Spleen (tissue), 11 donors: ENCODE measurements at regions not wholly inside any gene's neighbourhood (a gene's known extent, or its start where the extent isn't known, plus 50 kb on each side); places are given as distances from the start of the nearest gene placed in this dataset.

Source experiments
- DNase-seq: peaks from one replicate; pipeline ENCODE4 v3.0.0-alpha.2; 2020
- H3K27ac ChIP-seq, 8 donors: fragments of 200-600 bp; sonication (generic) in 7 of 8; 1 replicate in 4 of 8; 2 replicates in 4 of 8; pipeline versions ENCODE4 v1.5.0 to v1.8.0; 2016 to 2021; ENCODE audit warnings: inconsistent platforms in 4 of 8, mild to moderate bottlenecking in 4 of 8, moderate library complexity in 1 of 8
- H3K27me3 ChIP-seq, 7 donors: fragments of 200-600 bp; sonication (generic) in 6 of 7; replicated peaks in 1 of 7; 1 replicate in 4 of 7; 2 replicates in 3 of 7; pipeline versions ENCODE4 v1.5.0 to v1.8.0; 2016 to 2021; ENCODE audit warnings: inconsistent platforms in 3 of 7, mild to moderate bottlenecking in 1 of 7
- H3K36me3 ChIP-seq, 6 donors: fragments of 200-600 bp; sonication (generic) in 5 of 6; 1 replicate in 4 of 6; 2 replicates in 2 of 6; pipeline versions ENCODE4 v1.5.0 to v1.8.0; 2016 to 2021; ENCODE audit warnings: inconsistent platforms in 2 of 6
- H3K4me1 ChIP-seq, 6 donors: fragments of 200-600 bp; sonication (generic) in 5 of 6; 1 replicate in 3 of 6; 2 replicates in 3 of 6; pipeline versions ENCODE4 v1.5.0 to v1.8.0; 2016 to 2021; ENCODE audit warnings: inconsistent platforms in 3 of 6
- H3K4me3 ChIP-seq, 8 donors: fragments of 200-600 bp; sonication (generic) in 7 of 8; 1 replicate in 4 of 8; 2 replicates in 4 of 8; pipeline versions ENCODE4 v1.5.0 to v1.8.0; 2016 to 2021; ENCODE audit warnings: inconsistent platforms in 4 of 8, mild to moderate bottlenecking in 4 of 8, moderate library complexity in 2 of 8
- H3K9me3 ChIP-seq, 8 donors: fragments of 200-600 bp; sonication (generic) in 7 of 8; 1 replicate in 4 of 8; 2 replicates in 4 of 8; pipeline versions ENCODE4 v1.5.0 to v1.8.0; 2016 to 2021; ENCODE audit warnings: inconsistent platforms in 4 of 8
- CTCF ChIP-seq, 11 experiments: fragments of 200-600 bp in 7 of 11; fragments of 450-650 bp in 4 of 11; sonication (generic) in 4 of 11; IDR thresholded peaks in 8 of 11; conservative IDR thresholded peaks in 3 of 11; 1 replicate in 7 of 11; 2 replicates in 4 of 11; pipeline versions ENCODE4 v1.4.0 to v1.8.0; 2016 to 2021; ENCODE audit warnings: antibody characterized with exemption in 11 of 11, inconsistent platforms in 4 of 11, mild to moderate bottlenecking in 1 of 11
- POLR2A ChIP-seq, 3 donors: fragments of 450-650 bp; IDR thresholded peaks; one replicate each; pipeline ENCODE4 v1.5.1; 2017; ENCODE audit warnings: antibody characterized with exemption in 3 of 3, mild to moderate bottlenecking in 1 of 3
- POLR2AphosphoS5 ChIP-seq, 3 donors: sonication (generic); formaldehyde crosslinking; IDR thresholded peaks; one replicate each; pipeline ENCODE4 v1.5.1; 2017; ENCODE audit warnings: antibody characterized with exemption in 3 of 3
- WGBS, 5 donors: extraction: QIAGEN DNeasy Blood & Tissue Kit in 3 of 5; methylation state at CpG; one replicate each; pipeline versions ENCODE4 v1.1.5 to v1.1.7; 2013 to 2018; 5-methylcytosine and 5-hydroxymethylcytosine counted together
- intact Hi-C: fragments of 100-400 bp; cut with DNase I; formaldehyde crosslinking; loops from one replicate; pipeline ENCODE4 v1.15.0; 2023; ENCODE audit warnings: low total_unique reads
- donor health status: healthy with polysubstance abuse.
- donor health status: DM: no; HTN: no; CAD: no; lungs with moderate emphysema.
- donor health status: DM: no; HTN: no; CAD: no.
- donor health status: Bipolar disorder and iron deficiency.
- donor health status: healthy.
- donor health status: DM: no; HTN: no; CAD: no.
- donor health status: DM: yes; HTN: yes; CAD: no.

GRCh38 chr4:3713817-3714641 lies 52.2 kb upstream of the ADRA2C start:
- no peak overlapping the region for H3K27ac ChIP-seq
- 83 to 92% (median 86%) methylated on average over 12 to 13 of the region's 13 CpGs for WGBS, 5 donors
- peaks cover 0 to 9% (median 7%) of the 10 kb centered on the region in 8 donors for H3K9me3 ChIP-seq
- peaks cover 0 to 7% (median 0%) of the 10 kb centered on the region in 6 donors for H3K4me1 ChIP-seq
- intact Hi-C loops: no loop called here
- DNase-seq: peak; percentile 51
- no peak overlapping the region for H3K4me3 ChIP-seq
- TF ChIP-seq POLR2AphosphoS5 (IDR thresholded peaks at IDR 0.05): no peak
- TF ChIP-seq CTCF (IDR thresholded peaks at IDR 0.05 in 8 of 11, conservative IDR thresholded peaks at IDR 0.05 in 3 of 11): no peak
- TF ChIP-seq POLR2A (IDR thresholded peaks at IDR 0.05): no peak
- H3K27me3 ChIP-seq: peaks cover 0 to 50% (median 0%) of the 10 kb centered on the region in 7 donors
- no peaks in the 10 kb centered on the region for H3K36me3 ChIP-seq

GRCh38 chr4:3713346-3713745 lies 52.8 kb upstream of the ADRA2C start:
- 79 to 88% (median 81%) methylated on average over 6 to 7 of the region's 7 CpGs for WGBS, 5 donors
- Histone ChIP-seq H3K4me3 (no peak overlapping the region), H3K9me3 (peaks cover 0 to 5% (median 2%) of the 10 kb centered on the region in 8 donors), H3K27me3 (peaks cover 0 to 45% (median 0%) of the 10 kb centered on the region in 7 donors), H3K4me1 (peaks cover 0 to 7% (median 0%) of the 10 kb centered on the region in 6 donors), H3K36me3 (no peaks in the 10 kb centered on the region), H3K27ac (no peak overlapping the region)
- DNase-seq: peak; percentile 49
- intact Hi-C loops: no loop called here
- TF ChIP-seq CTCF (IDR thresholded peaks at IDR 0.05 in 8 of 11, conservative IDR thresholded peaks at IDR 0.05 in 3 of 11) (no peak), POLR2AphosphoS5 (IDR thresholded peaks at IDR 0.05) (no peak), POLR2A (IDR thresholded peaks at IDR 0.05) (no peak)

DNA sequence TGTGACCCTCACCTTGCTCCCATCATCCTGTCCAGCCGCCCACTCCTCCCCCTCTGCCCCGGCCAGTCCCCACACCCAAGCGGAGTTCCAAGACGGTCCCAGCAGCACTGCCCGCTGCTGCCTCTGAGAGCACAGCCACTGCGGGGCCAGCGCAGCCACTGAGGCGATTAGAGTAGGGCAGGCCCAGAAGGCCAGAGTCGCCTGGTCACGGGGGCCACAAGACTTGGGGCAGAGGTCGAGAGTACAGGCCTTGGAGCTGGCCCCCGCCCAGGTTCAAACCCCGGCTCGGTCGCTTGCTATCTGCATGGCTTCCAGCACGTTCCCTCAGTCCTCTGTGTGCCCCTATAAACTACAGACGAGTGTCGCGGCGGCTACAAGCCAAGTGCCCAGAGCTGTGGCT lies 53.2 kb upstream of the ADRA2C start:
- Histone ChIP-seq H3K27ac (no peak overlapping the region), H3K9me3 (peaks cover 0 to under 1% (median 0%) of the 10 kb centered on the region in 8 donors), H3K4me1 (peaks cover 0 to 11% (median 0%) of the 10 kb centered on the region in 6 donors), H3K36me3 (no peaks in the 10 kb centered on the region), H3K4me3 (no peak overlapping the region), H3K27me3 (peaks cover 0 to 45% (median 0%) of the 10 kb centered on the region in 7 donors)
- 77 to 93% (median 84%) methylated on average over 10 to 20 of the region's 20 CpGs for whole genome bisulfite sequencing, 5 donors
- TF ChIP-seq POLR2AphosphoS5 (IDR thresholded peaks at IDR 0.05) (no peak), CTCF (IDR thresholded peaks at IDR 0.05 in 8 of 11, conservative IDR thresholded peaks at IDR 0.05 in 3 of 11) (no peak), POLR2A (IDR thresholded peaks at IDR 0.05) (no peak)
- intact Hi-C loops: no loop called here
- DNase-seq: peak; percentile 62

DNA sequence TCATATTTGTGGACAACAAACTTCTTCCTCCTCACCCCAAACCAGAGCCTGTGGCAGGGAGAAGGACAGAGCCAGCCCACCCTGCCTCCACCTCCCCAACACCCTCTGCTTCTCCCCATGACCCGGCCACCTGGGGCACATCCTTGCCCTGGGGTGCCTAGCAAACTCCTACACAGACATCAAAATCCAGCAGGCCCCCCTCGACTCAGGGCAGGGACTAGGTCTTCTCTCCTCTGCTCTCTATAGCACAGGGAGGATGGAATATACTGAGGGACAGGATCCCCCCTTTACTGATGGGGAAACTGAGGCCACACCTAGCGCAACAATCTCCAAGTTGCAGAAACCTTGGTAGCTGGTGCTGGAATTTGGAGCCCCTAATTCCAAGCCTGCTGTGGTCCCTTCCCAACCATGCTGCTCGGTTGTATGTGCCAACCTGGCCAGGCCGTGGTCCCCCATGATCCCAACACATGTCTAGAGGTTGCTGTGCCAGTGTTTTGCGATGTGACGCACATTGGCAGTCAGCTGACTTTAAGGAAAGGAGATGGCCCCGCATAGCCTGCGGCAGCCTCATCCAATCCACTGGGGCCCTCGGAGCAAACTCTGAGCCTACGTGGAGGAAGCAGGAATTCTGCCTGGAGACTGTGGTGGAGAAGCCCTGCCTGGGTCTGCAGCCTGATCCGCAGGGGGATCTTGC lies 53.9 kb upstream of the ADRA2C start:
- no peaks in the 10 kb centered on the region for H3K9me3 ChIP-seq
- peak; percentile 47 for DNase-seq
- H3K4me3 ChIP-seq: no peak overlapping the region
- no peak overlapping the region for H3K27ac ChIP-seq
- peaks cover 0 to 13% (median 0%) of the 10 kb centered on the region in 6 donors for H3K4me1 ChIP-seq
- 76 to 88% (median 78%) methylated on average over 9 to 12 of the region's 12 CpGs for WGBS, 5 donors
- TF ChIP-seq POLR2AphosphoS5 (IDR thresholded peaks at IDR 0.05) (no peak), POLR2A (IDR thresholded peaks at IDR 0.05) (no peak), CTCF (IDR thresholded peaks at IDR 0.05 in 8 of 11, conservative IDR thresholded peaks at IDR 0.05 in 3 of 11) (no peak)
- peaks cover 0 to 49% (median 0%) of the 10 kb centered on the region in 7 donors for H3K27me3 ChIP-seq
- no peaks in the 10 kb centered on the region for H3K36me3 ChIP-seq
- intact Hi-C loops: no loop called here
